Activated CD8-positive, alpha-beta T cell treated with anti-CD3 and anti-CD28 coated beads, Interleukin-2, amount 10 ng/mL, durations not matched to agents 7 days and 5 days (primary cell): ENCODE measurements at regions not wholly inside any gene's neighbourhood (a gene's known extent, or its start where the extent isn't known, plus 50 kb on each side); places are given as distances from the start of the nearest gene placed in this dataset.

Experiments used
- ATAC-seq: fragments of 150-1000 bp; cut with Tn5 transposase; one replicate; pipeline ENCODE4 v1.10.0; 2021; ENCODE audit warnings: moderate library complexity
- CTCF ChIA-PET: fragments of 350-600 bp; sonication (Branson Sonifier 250); formaldehyde crosslinking; loops from one replicate; lab custom pipeline; 2021; ENCODE audit warnings: antibody characterized with exemption; lab: Charles Lee
- POLR2A ChIA-PET: fragments of 350-600 bp; sonication (Branson Sonifier 250); formaldehyde crosslinking; loops from one replicate; lab custom pipeline; 2021; ENCODE audit warnings: antibody characterized with exemption; lab: Charles Lee
- DNase-seq: peaks from one replicate; pipeline ENCODE4 v3.0.0-alpha.2; 2020
- H3K27ac Mint-ChIP-seq: one replicate; pipeline ENCODE4 v1.8.0; 2021; ENCODE audit warnings: mild to moderate bottlenecking, mixed read lengths
- H3K27me3 Mint-ChIP-seq: one replicate; pipeline ENCODE4 v1.8.0; 2021; ENCODE audit warnings: low read depth, mixed read lengths
- H3K36me3 Mint-ChIP-seq: one replicate; pipeline ENCODE4 v1.8.0; 2021; ENCODE audit warnings: low read depth, mixed read lengths
- H3K4me1 Mint-ChIP-seq: one replicate; pipeline ENCODE4 v1.8.0; 2021; ENCODE audit warnings: low read depth, mixed read lengths
- H3K4me3 Mint-ChIP-seq: one replicate; pipeline ENCODE4 v1.8.0; 2021; ENCODE audit warnings: mild to moderate bottlenecking, mixed read lengths
- H3K9me3 Mint-ChIP-seq: one replicate; pipeline ENCODE4 v1.8.0; 2022; ENCODE audit warnings: mixed read lengths; ENCODE audit not compliant: insufficient read depth

DNA sequence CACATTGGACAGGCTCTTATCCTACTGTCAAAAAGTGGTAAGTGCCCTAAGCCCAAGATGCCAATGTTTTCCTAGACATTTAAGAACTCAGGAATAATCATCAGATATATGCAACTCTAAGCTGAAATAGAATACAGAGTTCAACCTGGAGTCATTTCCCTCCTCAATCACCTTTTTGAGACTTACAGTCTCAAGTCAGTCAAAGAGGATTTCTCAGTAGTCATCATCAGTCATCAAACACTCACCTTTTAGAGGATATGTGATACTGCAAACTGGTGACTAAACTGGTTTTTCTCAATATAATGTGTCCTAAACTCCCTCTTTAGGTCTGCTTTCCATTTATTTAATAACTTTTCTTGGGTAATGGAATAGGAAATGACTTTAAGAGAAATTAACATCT, 145.3 kb upstream of the ADAMTS5 start:
- ATAC-seq (no peak), DNase-seq (no peak)
- H3K36me3 Mint-ChIP-seq: no peaks in the 10 kb centered on the region
- no peak overlapping the region for H3K4me3 Mint-ChIP-seq
- no peaks in the 10 kb centered on the region for H3K27me3 Mint-ChIP-seq
- ChIA-PET CTCF (no interaction called here), POLR2A (no interaction called here)
- H3K9me3 Mint-ChIP-seq: no peaks in the 10 kb centered on the region
- H3K27ac Mint-ChIP-seq: no peak overlapping the region
- H3K4me1 Mint-ChIP-seq: no peaks in the 10 kb centered on the region

GRCh38 chr21:27110956-27111355, 144.1 kb upstream of the ADAMTS5 start:
- no peak for ATAC-seq

DNA sequence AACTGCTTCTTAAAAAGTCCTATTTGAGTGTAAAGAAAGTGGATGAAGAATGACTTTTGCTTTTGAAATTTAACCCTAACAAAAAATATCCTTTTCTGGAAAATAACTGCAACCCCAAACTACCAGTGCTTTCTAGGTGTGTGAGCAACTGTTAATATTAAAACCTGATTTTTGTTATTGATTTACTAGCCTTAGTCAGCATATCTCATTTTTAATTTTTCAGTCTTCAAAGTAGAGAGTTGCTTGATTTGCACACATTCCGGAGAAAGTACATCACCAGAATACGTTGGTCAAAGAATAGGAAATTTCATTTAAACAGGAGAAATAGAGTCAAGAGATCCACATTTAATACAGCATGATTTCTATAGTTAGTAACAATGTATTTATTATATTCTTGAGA, 141.8 kb upstream of the ADAMTS5 start:
- ChIA-PET CTCF (no interaction called here), POLR2A (no interaction called here)
- no peaks in the 10 kb centered on the region for H3K27me3 Mint-ChIP-seq
- H3K27ac Mint-ChIP-seq: no peak overlapping the region
- no peak for ATAC-seq
- no peaks in the 10 kb centered on the region for H3K36me3 Mint-ChIP-seq
- DNase-seq: no peak
- no peak overlapping the region for H3K4me3 Mint-ChIP-seq
- no peaks in the 10 kb centered on the region for H3K4me1 Mint-ChIP-seq
- no peaks in the 10 kb centered on the region for H3K9me3 Mint-ChIP-seq

More at GRCh38 chr21:27110956-27111355, 144.1 kb upstream of the ADAMTS5 start:
- no peak for DNase-seq
- Mint-ChIP-seq H3K4me3 (no peak overlapping the region), H3K4me1 (no peaks in the 10 kb centered on the region), H3K36me3 (no peaks in the 10 kb centered on the region), H3K27ac (no peak overlapping the region), H3K27me3 (no peaks in the 10 kb centered on the region), H3K9me3 (no peaks in the 10 kb centered on the region)
- ChIA-PET CTCF (interaction anchor here (0.7 to 1.3 kb wide), 2 partner anchors 12 to 277 kb away, joined by 3 to 4 read pairs; no protein-coding TSS in a partner anchor), POLR2A (no interaction called here)

- H3K4me3 Mint-ChIP-seq: no peak overlapping the region
These were observed 141.3 kb upstream of the ADAMTS5 start for GRCh38 chr21:27108228-27108627.

DNA sequence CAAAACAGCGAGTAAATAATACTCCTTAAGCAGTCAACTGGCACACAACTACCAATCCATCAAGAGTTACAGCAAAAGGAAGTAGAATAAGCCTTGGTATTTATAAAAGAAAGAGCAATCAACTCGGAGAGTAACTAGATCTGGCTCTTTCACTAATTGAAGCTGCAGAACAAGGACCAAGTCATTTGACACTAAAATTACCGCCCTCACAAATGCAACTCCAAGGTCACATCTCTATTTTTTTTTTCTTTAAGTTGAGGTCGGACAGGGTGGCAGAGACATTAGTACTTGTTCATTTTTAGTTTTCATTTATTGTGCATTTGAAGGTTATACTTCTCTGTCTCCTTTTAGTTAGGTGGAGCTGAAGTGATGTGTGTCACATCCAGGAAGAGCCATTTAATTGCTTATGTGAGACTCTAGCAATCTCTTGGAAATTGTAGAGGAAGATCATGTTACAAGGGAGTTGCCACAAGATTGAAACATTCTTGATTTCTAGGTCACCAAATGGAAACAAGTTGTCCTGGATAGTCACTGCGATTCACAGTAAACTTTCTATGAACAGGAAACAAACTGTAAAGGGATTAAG, 138.1 kb upstream of the ADAMTS5 start:
- no peak overlapping the region for H3K4me3 Mint-ChIP-seq
- H3K27me3 Mint-ChIP-seq: no peaks in the 10 kb centered on the region
- ChIA-PET CTCF (no interaction called here), POLR2A (no interaction called here)
- no peaks in the 10 kb centered on the region for H3K36me3 Mint-ChIP-seq
- DNase-seq (no peak), ATAC-seq (no peak)
- H3K4me1 Mint-ChIP-seq: no peaks in the 10 kb centered on the region
- no peak overlapping the region for H3K27ac Mint-ChIP-seq
- H3K9me3 Mint-ChIP-seq: no peaks in the 10 kb centered on the region

More at GRCh38 chr21:27108228-27108627, 141.3 kb upstream of the ADAMTS5 start:
- CTCF ChIA-PET: no interaction called here
- Mint-ChIP-seq H3K27ac (no peak overlapping the region), H3K9me3 (no peaks in the 10 kb centered on the region), H3K4me1 (no peaks in the 10 kb centered on the region), H3K36me3 (no peaks in the 10 kb centered on the region), H3K27me3 (no peaks in the 10 kb centered on the region)
- POLR2A ChIA-PET: no interaction called here
- no peak for DNase-seq
- ATAC-seq: no peak

- DNase-seq (no peak), ATAC-seq (no peak)
- Mint-ChIP-seq H3K27ac (no peak overlapping the region), H3K36me3 (no peaks in the 10 kb centered on the region), H3K27me3 (no peaks in the 10 kb centered on the region), H3K4me1 (no peaks in the 10 kb centered on the region), H3K4me3 (no peak overlapping the region), H3K9me3 (no peaks in the 10 kb centered on the region)
- ChIA-PET POLR2A (no interaction called here), CTCF (no interaction called here)
These were observed 136.9 kb upstream of the ADAMTS5 start for GRCh38 chr21:27103768-27104167.

GRCh38 chr21:27101523-27101922, 134.6 kb upstream of the ADAMTS5 start:
- POLR2A ChIA-PET: no interaction called here

GRCh38 chr21:27094184-27094948, 127.5 kb upstream of the ADAMTS5 start:
- no peak overlapping the region for H3K4me3 Mint-ChIP-seq
- POLR2A ChIA-PET: no interaction called here
- H3K36me3 Mint-ChIP-seq: no peaks in the 10 kb centered on the region

More at GRCh38 chr21:27101523-27101922, 134.6 kb upstream of the ADAMTS5 start:
- H3K27ac Mint-ChIP-seq: no peak overlapping the region
- CTCF ChIA-PET: no interaction called here
- no peaks in the 10 kb centered on the region for H3K4me1 Mint-ChIP-seq
- H3K4me3 Mint-ChIP-seq: no peak overlapping the region
- DNase-seq (no peak), ATAC-seq (no peak)
- H3K9me3 Mint-ChIP-seq: peaks cover 7% of the 10 kb centered on the region
- no peaks in the 10 kb centered on the region for H3K27me3 Mint-ChIP-seq
- H3K36me3 Mint-ChIP-seq: no peaks in the 10 kb centered on the region

GRCh38 chr21:27086630-27087029, 119.7 kb upstream of the ADAMTS5 start:
- no peak for ATAC-seq
- POLR2A ChIA-PET: no interaction called here

More at GRCh38 chr21:27094184-27094948, 127.5 kb upstream of the ADAMTS5 start:
- no peaks in the 10 kb centered on the region for H3K27me3 Mint-ChIP-seq
- DNase-seq: no peak
- H3K4me1 Mint-ChIP-seq: no peaks in the 10 kb centered on the region
- no peak for ATAC-seq
- H3K27ac Mint-ChIP-seq: no peak overlapping the region
- CTCF ChIA-PET: no interaction called here
- peaks cover 11% of the 10 kb centered on the region for H3K9me3 Mint-ChIP-seq

GRCh38 chr21:27086186-27086585, 119.3 kb upstream of the ADAMTS5 start:
- H3K36me3 Mint-ChIP-seq: no peaks in the 10 kb centered on the region
- H3K4me3 Mint-ChIP-seq: no peak overlapping the region
- no peaks in the 10 kb centered on the region for H3K4me1 Mint-ChIP-seq
- DNase-seq (no peak), ATAC-seq (no peak)
- H3K9me3 Mint-ChIP-seq: peaks cover 15% of the 10 kb centered on the region
- no peak overlapping the region for H3K27ac Mint-ChIP-seq
- CTCF ChIA-PET: no interaction called here
- no peaks in the 10 kb centered on the region for H3K27me3 Mint-ChIP-seq
- POLR2A ChIA-PET: no interaction called here

More at GRCh38 chr21:27086630-27087029, 119.7 kb upstream of the ADAMTS5 start:
- Mint-ChIP-seq H3K9me3 (peaks cover 15% of the 10 kb centered on the region), H3K4me3 (no peak overlapping the region), H3K27me3 (no peaks in the 10 kb centered on the region), H3K27ac (no peak overlapping the region), H3K4me1 (no peaks in the 10 kb centered on the region), H3K36me3 (no peaks in the 10 kb centered on the region)
- CTCF ChIA-PET: no interaction called here
- no peak for DNase-seq

DNA sequence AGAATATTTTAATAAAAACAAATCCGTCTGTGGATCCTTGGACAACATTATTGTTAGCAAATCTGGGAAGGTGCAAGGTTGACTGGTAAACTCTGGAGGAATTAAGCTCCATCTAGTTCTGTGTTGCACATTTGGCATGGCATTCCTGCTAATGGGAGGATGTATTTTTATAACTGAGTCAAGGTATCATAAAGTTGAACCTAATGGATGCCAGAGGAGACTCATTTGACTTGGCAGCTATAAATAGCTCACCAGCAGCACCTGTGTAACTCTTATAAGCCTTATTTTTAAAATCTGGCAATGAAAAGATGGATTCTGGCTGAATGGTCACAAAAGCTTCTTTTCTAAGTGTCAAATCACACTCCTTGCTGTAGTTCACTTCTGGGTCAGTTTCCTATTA, 118.5 kb upstream of the ADAMTS5 start:
- POLR2A ChIA-PET: interaction anchor here (0.6 kb wide), 1 partner anchor 37 kb away, joined by 3 read pairs; no protein-coding TSS in a partner anchor

DNA sequence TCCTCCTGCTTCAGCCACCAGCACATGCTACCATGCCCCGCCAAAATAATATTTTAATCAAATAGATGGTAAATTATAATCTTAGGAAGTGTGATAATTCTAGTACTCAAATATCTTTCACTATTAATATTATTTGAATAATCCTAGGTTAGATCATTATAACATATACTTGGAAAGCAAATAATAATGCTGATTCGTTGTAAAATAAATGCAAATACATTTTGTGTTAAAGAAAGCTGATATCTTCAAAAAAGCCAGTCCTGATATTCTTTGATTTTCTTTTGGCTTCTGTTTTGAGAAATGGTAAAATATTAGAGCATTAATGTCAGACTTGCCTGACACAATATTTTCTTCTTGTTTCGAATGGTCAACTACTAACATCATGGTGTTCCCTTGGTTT, 116.3 kb upstream of the ADAMTS5 start:
- no peak for DNase-seq
- no peak for ATAC-seq
- peaks cover 15% of the 10 kb centered on the region for H3K9me3 Mint-ChIP-seq
- H3K27ac Mint-ChIP-seq: no peak overlapping the region
- H3K27me3 Mint-ChIP-seq: no peaks in the 10 kb centered on the region
- H3K4me1 Mint-ChIP-seq: no peaks in the 10 kb centered on the region
- no peak overlapping the region for H3K4me3 Mint-ChIP-seq
- ChIA-PET POLR2A (no interaction called here), CTCF (no interaction called here)
- H3K36me3 Mint-ChIP-seq: no peaks in the 10 kb centered on the region

More for the DNA sequence above, 118.5 kb upstream of the ADAMTS5 start:
- Mint-ChIP-seq H3K4me1 (no peaks in the 10 kb centered on the region), H3K36me3 (no peaks in the 10 kb centered on the region), H3K4me3 (no peak overlapping the region), H3K27me3 (no peaks in the 10 kb centered on the region), H3K27ac (no peak overlapping the region), H3K9me3 (peaks cover 15% of the 10 kb centered on the region)
- ATAC-seq (no peak), DNase-seq (no peak)
- CTCF ChIA-PET: no interaction called here
